Brain microvascular endothelial cell (primary cell): ENCODE measurements at regions not wholly inside any gene's neighbourhood (a gene's known extent, or its start where the extent isn't known, plus 50 kb on each side); places are given as distances from the start of the nearest gene placed in this dataset.

Experiments used
- DNase-seq: peaks from one replicate; pipeline ENCODE4 v3.0.0-alpha.2; 2020
- H3K27ac ChIP-seq: fragments of 250-450 bp; sonication (Bioruptor Pico); 2 replicates; pipeline ENCODE4 v1.5.1; 2020; ENCODE audit warnings: mild to moderate bottlenecking, moderate library complexity
- H3K27me3 ChIP-seq: fragments of 250-450 bp; sonication (Bioruptor Pico); replicated peaks from 2 replicates; pipeline ENCODE4 v1.5.1; 2020; ENCODE audit warnings: mild to moderate bottlenecking
- H3K36me3 ChIP-seq: fragments of 250-450 bp; sonication (Bioruptor Pico); replicated peaks from 2 replicates; pipeline ENCODE4 v1.5.1; 2020; ENCODE audit warnings: mild to moderate bottlenecking
- H3K4me3 ChIP-seq: 2 replicates; pipeline ENCODE4 v1.5.1; 2011; ENCODE audit warnings: low read depth, mild to moderate bottlenecking, control low read depth, low read length, moderate library complexity
- CTCF ChIP-seq: IDR thresholded peaks from 2 replicates; pipeline ENCODE4 v1.5.1; 2011; ENCODE audit warnings: low read depth, mild to moderate bottlenecking, moderate library complexity, low read length, control low read depth, inconsistent platforms; ENCODE audit errors: missing control alignments
- in situ Hi-C: cut with HindIII; loops from 2 replicates; pipeline ENCODE4 v1.10.0; 2017; ENCODE audit warnings: low sequenced_read_pairs, low pct_ligation_motif_present

DNA sequence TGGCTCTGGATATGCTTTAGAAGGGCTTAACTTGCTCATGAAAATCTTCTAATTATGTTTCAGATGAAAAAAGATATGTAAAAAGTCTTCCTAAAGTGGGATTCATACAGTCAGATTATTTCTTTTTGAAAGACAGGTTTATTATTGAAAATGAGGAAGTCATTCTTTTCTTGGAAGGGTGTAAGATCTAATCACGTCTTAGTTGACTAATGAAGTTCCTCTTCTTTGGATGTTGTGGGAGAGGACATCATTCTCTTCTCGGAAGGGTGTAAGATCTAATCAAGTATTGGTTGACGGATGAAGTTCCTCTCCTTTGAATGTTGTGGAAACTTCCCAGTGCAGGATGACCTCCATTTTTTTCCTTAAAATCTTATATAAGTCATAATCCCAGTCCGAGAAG, 74.9 kb downstream of the ALG10 start:
- DNase-seq, result no peak
- Histone ChIP-seq H3K36me3 (no peaks in the 10 kb centered on the region), H3K27me3 (no peaks in the 10 kb centered on the region), H3K27ac (no peak overlapping the region), H3K4me3 (no peak overlapping the region)
- no peak for TF ChIP-seq CTCF
- in situ Hi-C loops, result no loop called here

GRCh38 chr12:34105392-34105933, 83.2 kb downstream of the ALG10 start:
- Histone ChIP-seq H3K27ac (no peak overlapping the region), H3K36me3 (no peaks in the 10 kb centered on the region), H3K4me3 (no peak overlapping the region), H3K27me3 (no peaks in the 10 kb centered on the region)
- no peak for DNase-seq
- in situ Hi-C loops, result no loop called here
- TF ChIP-seq CTCF, result no peak

DNA sequence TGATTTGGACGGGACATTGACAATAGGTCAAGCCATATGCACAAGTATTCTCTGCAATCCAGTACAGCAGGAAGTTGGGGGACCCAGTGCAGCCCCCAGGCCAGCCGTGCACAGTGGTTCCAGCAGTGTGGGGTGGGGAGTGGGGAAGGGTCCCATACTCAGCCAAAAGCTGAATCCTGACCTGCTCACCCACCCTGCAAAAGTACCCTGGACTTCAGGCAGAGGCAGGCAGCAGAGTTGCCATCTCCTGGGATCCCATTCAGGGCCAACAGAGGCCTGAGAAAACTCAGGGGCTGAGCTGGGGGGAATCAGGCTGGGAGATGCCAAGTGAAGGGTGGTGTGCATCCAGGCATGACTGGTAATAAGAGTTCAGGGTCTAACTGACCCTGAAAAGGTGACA, 83.9 kb downstream of the ALG10 start:
- in situ Hi-C loops, result no loop called here
- no peaks in the 10 kb centered on the region for H3K27me3 ChIP-seq

GRCh38 chr12:34107016-34107415, 84.7 kb downstream of the ALG10 start:
- no peaks in the 10 kb centered on the region for H3K36me3 ChIP-seq
- no peak for DNase-seq
- no peak for TF ChIP-seq CTCF
- in situ Hi-C loops, result no loop called here
- no peaks in the 10 kb centered on the region for H3K27me3 ChIP-seq
- no peak overlapping the region for H3K27ac ChIP-seq
- no peak overlapping the region for H3K4me3 ChIP-seq

More for the DNA sequence above, 83.9 kb downstream of the ALG10 start:
- no peak for DNase-seq
- TF ChIP-seq CTCF, result no peak
- Histone ChIP-seq H3K4me3 (no peak overlapping the region), H3K36me3 (no peaks in the 10 kb centered on the region), H3K27ac (no peak overlapping the region)

GRCh38 chr12:34107781-34108404, 85.6 kb downstream of the ALG10 start:
- in situ Hi-C loops, result no loop called here
- no peak overlapping the region for H3K4me3 ChIP-seq
- TF ChIP-seq CTCF, result no peak

DNA sequence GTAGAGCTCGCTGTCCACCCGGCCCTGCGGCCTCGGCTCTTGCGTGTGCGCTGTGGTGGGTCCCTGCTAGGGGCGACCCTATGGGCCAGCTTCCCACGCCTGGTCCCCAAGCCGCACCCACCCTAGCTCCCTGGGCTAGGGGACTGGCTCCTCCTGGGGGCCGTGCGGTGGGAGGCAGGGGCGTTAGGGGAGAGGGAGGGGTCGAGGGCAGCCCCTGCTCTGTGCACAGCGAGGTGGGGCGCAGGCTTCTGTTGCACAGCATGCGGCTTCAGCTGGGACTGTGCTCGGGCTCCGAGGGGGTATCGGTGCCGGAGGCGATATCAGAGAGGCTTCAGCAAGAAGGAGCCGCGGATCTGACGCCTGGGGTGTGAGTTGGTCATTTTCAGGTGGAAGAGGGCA, 86.1 kb downstream of the ALG10 start:
- in situ Hi-C loops, result no loop called here
- no peak for DNase-seq
- no peak for TF ChIP-seq CTCF
- Histone ChIP-seq H3K27me3 (no peaks in the 10 kb centered on the region), H3K36me3 (no peaks in the 10 kb centered on the region), H3K4me3 (no peak overlapping the region), H3K27ac (no peak overlapping the region)

More at GRCh38 chr12:34107781-34108404, 85.6 kb downstream of the ALG10 start:
- Histone ChIP-seq H3K36me3 (no peaks in the 10 kb centered on the region), H3K27ac (no peak overlapping the region), H3K27me3 (no peaks in the 10 kb centered on the region)
- no peak for DNase-seq
